ENCODE measurements at regions not wholly inside any gene's neighbourhood (a gene's known extent, or its start where the extent isn't known, plus 50 kb on each side); places are given as distances from the start of the nearest gene placed in this dataset.

GRCh38 chr3:102233881-102234280, 200.9 kb upstream of the ZPLD1 start (continued):
- TF ChIP-seq, protein P1, sequence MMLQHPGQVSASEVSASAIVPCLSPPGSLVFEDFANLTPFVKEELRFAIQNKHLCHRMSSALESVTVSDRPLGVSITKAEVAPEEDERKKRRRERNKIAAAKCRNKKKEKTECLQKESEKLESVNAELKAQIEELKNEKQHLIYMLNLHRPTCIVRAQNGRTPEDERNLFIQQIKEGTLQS (IDR thresholded peaks at IDR 0.05; ENCODE audit: borderline replicate concordance, extremely low read depth, low read depth, low read length), result no peak
- 0 out of 2 replicates have a peak, but pooled peaks have one; percentile 41 for TF ChIP-seq TBL1XR1 (IDR thresholded peaks at IDR 0.05; ENCODE audit: low read depth, low read length)
- TF ChIP-seq IKZF2 (IDR thresholded peaks at IDR 0.05), result peak; percentile 44 to 45; a peak in 2 of 4 replicates
- TF ChIP-seq ZNF24 (IDR thresholded peaks at IDR 0.05), result no peak
- peak; percentile 63 for TF ChIP-seq NFIC (IDR thresholded peaks at IDR 0.05; ENCODE audit: low read depth, low read length)
- no peak for TF ChIP-seq ZNF207 (IDR thresholded peaks at IDR 0.05; ENCODE audit: borderline replicate concordance)
- no peak for TF ChIP-seq ZNF622 (IDR thresholded peaks at IDR 0.05)
- no peak for TF ChIP-seq NRF1 (conservative IDR thresholded peaks at IDR 0.05; ENCODE audit: low read depth, low read length)
- TF ChIP-seq, protein P2, sequence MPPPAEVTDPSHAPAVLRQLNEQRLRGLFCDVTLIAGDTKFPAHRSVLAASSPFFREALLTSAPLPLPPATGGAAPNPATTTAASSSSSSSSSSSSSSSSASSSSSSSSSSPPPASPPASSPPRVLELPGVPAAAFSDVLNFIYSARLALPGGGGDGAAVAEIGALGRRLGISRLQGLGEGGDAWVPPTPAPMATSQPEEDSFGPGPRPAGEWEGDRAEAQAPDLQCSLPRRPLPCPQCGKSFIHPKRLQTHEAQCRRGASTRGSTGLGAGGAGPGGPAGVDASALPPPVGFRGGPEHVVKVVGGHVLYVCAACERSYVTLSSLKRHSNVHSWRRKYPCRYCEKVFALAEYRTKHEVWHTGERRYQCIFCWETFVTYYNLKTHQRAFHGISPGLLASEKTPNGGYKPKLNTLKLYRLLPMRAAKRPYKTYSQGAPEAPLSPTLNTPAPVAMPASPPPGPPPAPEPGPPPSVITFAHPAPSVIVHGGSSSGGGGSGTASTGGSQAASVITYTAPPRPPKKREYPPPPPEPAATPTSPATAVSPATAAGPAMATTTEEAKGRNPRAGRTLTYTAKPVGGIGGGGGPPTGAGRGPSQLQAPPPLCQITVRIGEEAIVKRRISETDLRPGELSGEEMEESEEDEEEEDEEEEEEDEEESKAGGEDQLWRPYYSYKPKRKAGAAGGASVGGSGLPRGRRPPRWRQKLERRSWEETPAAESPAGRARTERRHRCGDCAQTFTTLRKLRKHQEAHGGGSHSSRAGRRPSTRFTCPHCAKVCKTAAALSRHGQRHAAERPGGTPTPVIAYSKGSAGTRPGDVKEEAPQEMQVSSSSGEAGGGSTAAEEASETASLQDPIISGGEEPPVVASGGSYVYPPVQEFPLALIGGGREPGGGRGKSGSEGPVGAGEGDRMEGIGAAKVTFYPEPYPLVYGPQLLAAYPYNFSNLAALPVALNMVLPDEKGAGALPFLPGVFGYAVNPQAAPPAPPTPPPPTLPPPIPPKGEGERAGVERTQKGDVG (CRISPR knock-in tag; IDR thresholded peaks at IDR 0.05), result no peak
- TF ChIP-seq CBX5 (IDR thresholded peaks at IDR 0.05; ENCODE audit: low read depth), result peak; percentile 89; the same call in 1 of the 2 replicates
- no peak for TF ChIP-seq EED (IDR thresholded peaks at IDR 0.05; ENCODE audit: low read depth)
- no peak for TF ChIP-seq ETV6 (conservative IDR thresholded peaks at IDR 0.05 in 1 of 2, IDR thresholded peaks at IDR 0.05 in 1 of 2; ENCODE audit: borderline replicate concordance in 1 of 2, low read depth in 1 of 2)
- TF ChIP-seq YY1 (IDR thresholded peaks at IDR 0.05; ENCODE audit: low read depth, low read length), result no peak
- no peak for TF ChIP-seq SKIL (IDR thresholded peaks at IDR 0.05; ENCODE audit: low read depth, poor library complexity, severe bottlenecking)
- 0 out of 2 replicates have a peak, but pooled peaks have one; percentile 34 for TF ChIP-seq CREM (IDR thresholded peaks at IDR 0.05; ENCODE audit: low read depth)
- TF ChIP-seq CEBPB (IDR thresholded peaks at IDR 0.05; ENCODE audit: borderline replicate concordance in 1 of 2, low read depth in 2 of 2, low read length in 2 of 2), result 0 out of 4 replicates have a peak, but pooled peaks of 1 of the 2 experiments have one; percentile 40
- no peak for TF ChIP-seq ZNF592 (IDR thresholded peaks at IDR 0.05)
- peak; percentile 99 for TF ChIP-seq MEF2B (IDR thresholded peaks at IDR 0.05; ENCODE audit: partially characterized antibody, poor library complexity, severe bottlenecking)
- no peak for TF ChIP-seq TCF3 (IDR thresholded peaks at IDR 0.05; ENCODE audit: borderline replicate concordance, insufficient read depth, low read depth, low read length)
- TF ChIP-seq SUPT20H (IDR thresholded peaks at IDR 0.05; ENCODE audit: borderline replicate concordance, control insufficient read depth, low read depth, low read length), result no peak
- 0 out of 2 replicates have a peak, but pooled peaks have one; percentile 46 for TF ChIP-seq GATAD2B (conservative IDR thresholded peaks at IDR 0.05; ENCODE audit: low read depth)
